HUES64 (cell line): ENCODE measurements at regions not wholly inside any gene's neighbourhood (a gene's known extent, or its start where the extent isn't known, plus 50 kb on each side); places are given as distances from the start of the nearest gene placed in this dataset.

Experiments used
- H3K27ac ChIP-seq: 2 replicates; pipeline ENCODE4 v1.7.0; 2013; ENCODE audit warnings: low read depth, low read length, inconsistent platforms
- H3K27me3 ChIP-seq: 2 replicates; pipeline ENCODE4 v1.6.1; 2013; ENCODE audit warnings: mild to moderate bottlenecking, low read length; ENCODE audit not compliant: insufficient read depth
- H3K36me3 ChIP-seq: 2 replicates; pipeline ENCODE4 v1.6.1; 2013; ENCODE audit warnings: mild to moderate bottlenecking, low read length; ENCODE audit not compliant: insufficient read depth
- H3K4me1 ChIP-seq: 2 replicates; pipeline ENCODE4 v1.6.1; 2013; ENCODE audit warnings: mild to moderate bottlenecking, low read length, moderate library complexity; ENCODE audit not compliant: insufficient read depth
- H3K4me3 ChIP-seq: 2 replicates; pipeline ENCODE4 v1.5.1; 2013; ENCODE audit warnings: mild to moderate bottlenecking, low read length, moderate library complexity
- H3K9ac ChIP-seq: 2 replicates; pipeline ENCODE4 v1.6.1; 2013; ENCODE audit warnings: mild to moderate bottlenecking, low read depth, low read length
- H3K9me3 ChIP-seq: 2 replicates; pipeline ENCODE4 v1.6.1; 2013; ENCODE audit warnings: low read depth, low read length; ENCODE audit not compliant: insufficient read depth
- WGBS: fragments of 150-250, 120-280 bp; methylation state at CpG from one replicate; pipeline ENCODE4 v1.1.7; 2013; ENCODE audit warnings: missing lambda C conversion rate; 5-methylcytosine and 5-hydroxymethylcytosine counted together

GRCh38 chr6:23969344-23969743 lies 156.7 kb upstream of the NRSN1 start:
- no peaks in the 10 kb centered on the region for H3K36me3 ChIP-seq
- no peak overlapping the region for H3K27ac ChIP-seq
- WGBS, result no CpG with 5 or more reads among the region's 1 CpG
- no peak overlapping the region for H3K4me3 ChIP-seq
- H3K9ac ChIP-seq, result no peak overlapping the region
- H3K27me3 ChIP-seq, result no peaks in the 10 kb centered on the region
- no peaks in the 10 kb centered on the region for H3K4me1 ChIP-seq
- no peaks in the 10 kb centered on the region for H3K9me3 ChIP-seq

- no peaks in the 10 kb centered on the region for H3K4me1 ChIP-seq
- WGBS, result 100% methylated on average over 1 of the region's 1 CpG
- H3K4me3 ChIP-seq, result no peak overlapping the region
- H3K9me3 ChIP-seq, result no peaks in the 10 kb centered on the region
- no peak overlapping the region for H3K9ac ChIP-seq
- H3K36me3 ChIP-seq, result no peaks in the 10 kb centered on the region
- no peaks in the 10 kb centered on the region for H3K27me3 ChIP-seq
- H3K27ac ChIP-seq, result no peak overlapping the region
Observed at GRCh38 chr6:23977706-23978105, 148.3 kb upstream of the NRSN1 start.

GRCh38 chr6:23980965-23981364 lies 145.1 kb upstream of the NRSN1 start:
- H3K27ac ChIP-seq, result no peak overlapping the region
- no peaks in the 10 kb centered on the region for H3K27me3 ChIP-seq
- no peaks in the 10 kb centered on the region for H3K4me1 ChIP-seq
- no peak overlapping the region for H3K9ac ChIP-seq
- no peak overlapping the region for H3K4me3 ChIP-seq
- no peaks in the 10 kb centered on the region for H3K9me3 ChIP-seq
- WGBS, result 82% methylated on average over 1 of the region's 1 CpG
- H3K36me3 ChIP-seq, result no peaks in the 10 kb centered on the region

- no peaks in the 10 kb centered on the region for H3K9me3 ChIP-seq
- H3K27me3 ChIP-seq, result no peaks in the 10 kb centered on the region
- H3K27ac ChIP-seq, result no peak overlapping the region
- H3K9ac ChIP-seq, result no peak overlapping the region
- no peak overlapping the region for H3K4me3 ChIP-seq
- H3K4me1 ChIP-seq, result no peaks in the 10 kb centered on the region
- 94% methylated on average over 5 of the region's 6 CpGs for WGBS
- H3K36me3 ChIP-seq, result no peaks in the 10 kb centered on the region
Observed at GRCh38 chr6:23981923-23982322, 144.1 kb upstream of the NRSN1 start.

- Histone ChIP-seq H3K9ac (no peak overlapping the region), H3K27ac (no peak overlapping the region), H3K4me3 (no peak overlapping the region), H3K4me1 (no peaks in the 10 kb centered on the region), H3K27me3 (no peaks in the 10 kb centered on the region), H3K36me3 (no peaks in the 10 kb centered on the region), H3K9me3 (no peaks in the 10 kb centered on the region)
- 73% methylated on average over 1 of the region's 2 CpGs for WGBS
Observed at GRCh38 chr6:23983735-23984134, 142.3 kb upstream of the NRSN1 start.

- H3K9me3 ChIP-seq, result no peaks in the 10 kb centered on the region
- 93% methylated on average over 4 of the region's 4 CpGs for WGBS
- H3K27ac ChIP-seq, result no peak overlapping the region
- H3K27me3 ChIP-seq, result no peaks in the 10 kb centered on the region
- H3K36me3 ChIP-seq, result no peaks in the 10 kb centered on the region
- no peak overlapping the region for H3K4me3 ChIP-seq
- no peak overlapping the region for H3K9ac ChIP-seq
- no peaks in the 10 kb centered on the region for H3K4me1 ChIP-seq
Observed at GRCh38 chr6:23985015-23985414, 141.0 kb upstream of the NRSN1 start.

GRCh38 chr6:23989885-23990533 lies 136.0 kb upstream of the NRSN1 start:
- H3K27me3 ChIP-seq, result no peaks in the 10 kb centered on the region
- no peaks in the 10 kb centered on the region for H3K9me3 ChIP-seq
- 100% methylated on average over 2 of the region's 3 CpGs for WGBS
- H3K36me3 ChIP-seq, result no peaks in the 10 kb centered on the region
- H3K27ac ChIP-seq, result no peak overlapping the region
- no peak overlapping the region for H3K9ac ChIP-seq
- H3K4me3 ChIP-seq, result no peak overlapping the region
- no peaks in the 10 kb centered on the region for H3K4me1 ChIP-seq

- Histone ChIP-seq H3K36me3 (no peaks in the 10 kb centered on the region), H3K9me3 (no peaks in the 10 kb centered on the region), H3K4me3 (no peak overlapping the region), H3K4me1 (no peaks in the 10 kb centered on the region), H3K27me3 (no peaks in the 10 kb centered on the region), H3K27ac (no peak overlapping the region), H3K9ac (no peak overlapping the region)
- WGBS, result no CpG with 5 or more reads among the region's 1 CpG
Observed at GRCh38 chr6:23994013-23994412, 132.0 kb upstream of the NRSN1 start.

GRCh38 chr6:24004062-24004461 lies 122.0 kb upstream of the NRSN1 start:
- 94% methylated on average over 3 of the region's 3 CpGs for WGBS
- H3K9me3 ChIP-seq, result no peaks in the 10 kb centered on the region
- no peaks in the 10 kb centered on the region for H3K27me3 ChIP-seq

GRCh38 chr6:24004659-24005058 lies 121.4 kb upstream of the NRSN1 start:
- no peaks in the 10 kb centered on the region for H3K9me3 ChIP-seq
- H3K4me1 ChIP-seq, result no peaks in the 10 kb centered on the region
- no peak overlapping the region for H3K27ac ChIP-seq
- H3K36me3 ChIP-seq, result no peaks in the 10 kb centered on the region
- H3K27me3 ChIP-seq, result no peaks in the 10 kb centered on the region
- no peak overlapping the region for H3K4me3 ChIP-seq
- no peak overlapping the region for H3K9ac ChIP-seq
- WGBS, result 89% methylated on average over 1 of the region's 1 CpG

More at GRCh38 chr6:24004062-24004461, 122.0 kb upstream of the NRSN1 start:
- Histone ChIP-seq H3K9ac (no peak overlapping the region), H3K4me1 (no peaks in the 10 kb centered on the region), H3K27ac (no peak overlapping the region), H3K36me3 (no peaks in the 10 kb centered on the region), H3K4me3 (no peak overlapping the region)

- H3K36me3 ChIP-seq, result no peaks in the 10 kb centered on the region
- no peaks in the 10 kb centered on the region for H3K4me1 ChIP-seq
- H3K27me3 ChIP-seq, result no peaks in the 10 kb centered on the region
- H3K27ac ChIP-seq, result no peak overlapping the region
- H3K4me3 ChIP-seq, result no peak overlapping the region
- no peak overlapping the region for H3K9ac ChIP-seq
- H3K9me3 ChIP-seq, result no peaks in the 10 kb centered on the region
Observed at GRCh38 chr6:24006254-24006653, 119.8 kb upstream of the NRSN1 start.

- Histone ChIP-seq H3K36me3 (no peaks in the 10 kb centered on the region), H3K9me3 (peaks cover 8% of the 10 kb centered on the region; the same call in 1 of the 2 replicates), H3K4me1 (no peaks in the 10 kb centered on the region), H3K4me3 (no peak overlapping the region), H3K27ac (no peak overlapping the region), H3K27me3 (no peaks in the 10 kb centered on the region), H3K9ac (no peak overlapping the region)
- 81% methylated on average over 4 of the region's 4 CpGs for WGBS
Observed at GRCh38 chr6:24009319-24009718, 116.7 kb upstream of the NRSN1 start.
